HepG2 (cell line): ENCODE measurements at regions not wholly inside any gene's neighbourhood (a gene's known extent, or its start where the extent isn't known, plus 50 kb on each side); places are given as distances from the start of the nearest gene placed in this dataset.

Experiments used
- DR1 ChIP-seq: sonication (generic); formaldehyde crosslinking; IDR thresholded peaks from 2 replicates; pipeline ENCODE4 v1.8.0; 2021; ENCODE audit warnings: mild to moderate bottlenecking, missing genetic modification reagents, inconsistent platforms
- HMG20B ChIP-seq: conservative IDR thresholded peaks from 2 replicates; pipeline ENCODE4 v1.6.1; 2016; ENCODE audit warnings: missing genetic modification reagents, missing compliant biosample characterization
- HNF4G ChIP-seq, 2 experiments: sonication (generic) in 1 of 2; formaldehyde crosslinking in 1 of 2; IDR thresholded peaks; 2 replicates each; pipeline versions ENCODE4 v1.4.0 to v1.6.1; 2011 to 2020; ENCODE audit warnings: borderline replicate concordance in 2 of 2, low read depth in 2 of 2, mild to moderate bottlenecking in 2 of 2, low read length in 1 of 2, missing genetic modification reagents in 1 of 2, moderate library complexity in 1 of 2
- KAT7 ChIP-seq: IDR thresholded peaks from 2 replicates; pipeline ENCODE4 v1.6.1; 2018; ENCODE audit warnings: borderline replicate concordance, missing compliant biosample characterization
- MAZ ChIP-seq, 2 experiments: sonication (generic) in 1 of 2; formaldehyde crosslinking in 1 of 2; IDR thresholded peaks; 2 replicates each; pipeline versions ENCODE4 v1.5.0 to v1.6.1; 2012 to 2020; ENCODE audit warnings: low read depth in 2 of 2, mild to moderate bottlenecking in 2 of 2, borderline replicate concordance in 1 of 2, improper control_type of control experiment in 1 of 2, low read length in 1 of 2, missing genetic modification reagents in 1 of 2, moderate library complexity in 1 of 2
- NCOA2 ChIP-seq: sonication (generic); formaldehyde crosslinking; IDR thresholded peaks from 2 replicates; pipeline ENCODE4 v1.8.0; 2022; ENCODE audit warnings: inconsistent platforms
- NCOR1 ChIP-seq: fragments of 200-600 bp; sonication (generic); IDR thresholded peaks from 2 replicates; pipeline ENCODE4 v1.7.0; 2017; ENCODE audit warnings: antibody characterized with exemption, low read length, borderline replicate concordance
- NR2F6 ChIP-seq, 2 experiments: IDR thresholded peaks; 2 replicates each; pipeline ENCODE4 v1.6.1; 2016; ENCODE audit warnings: antibody characterized with exemption in 1 of 2, mild to moderate bottlenecking in 1 of 2
- REPIN1 ChIP-seq: sonication (generic); formaldehyde crosslinking; IDR thresholded peaks from 2 replicates; pipeline ENCODE4 v1.8.0; 2022; ENCODE audit warnings: missing genetic modification reagents, low read depth, mild to moderate bottlenecking, borderline replicate concordance
- ZBTB20 ChIP-seq: sonication (generic); formaldehyde crosslinking; IDR thresholded peaks from 2 replicates; pipeline ENCODE4 v1.8.1; 2023; ENCODE audit warnings: missing genetic modification reagents, low read depth, mild to moderate bottlenecking, borderline replicate concordance
- ZNF12 ChIP-seq: sonication (generic); formaldehyde crosslinking; IDR thresholded peaks from 2 replicates; pipeline ENCODE4 v1.5.0; 2020; ENCODE audit warnings: missing genetic modification reagents
- ZNF850 ChIP-seq: sonication (generic); formaldehyde crosslinking; conservative IDR thresholded peaks from 2 replicates; pipeline ENCODE4 v1.9.0; 2021; ENCODE audit warnings: mild to moderate bottlenecking, missing genetic modification reagents
- TF ChIP-seq, protein P1 (sequence below): sonication (generic); formaldehyde crosslinking; IDR thresholded peaks from 2 replicates; pipeline ENCODE4 v1.5.0; 2020; ENCODE audit warnings: mild to moderate bottlenecking, missing genetic modification reagents, borderline replicate concordance
- TF ChIP-seq, protein P2 (sequence below): IDR thresholded peaks from 2 replicates; pipeline ENCODE4 v1.6.1; 2018; ENCODE audit warnings: missing genetic modification reagents, mild to moderate bottlenecking, missing compliant biosample characterization
- TF ChIP-seq, protein P3 (sequence below): sonication (generic); formaldehyde crosslinking; conservative IDR thresholded peaks from 2 replicates; pipeline ENCODE4 v1.8.0; 2022; ENCODE audit warnings: low read depth, missing genetic modification reagents
- TF ChIP-seq, protein P4 (sequence below): sonication (generic); formaldehyde crosslinking; IDR thresholded peaks from 2 replicates; pipeline ENCODE4 v1.4.0; 2020; ENCODE audit warnings: mild to moderate bottlenecking, low read depth, missing genetic modification reagents

DNA sequence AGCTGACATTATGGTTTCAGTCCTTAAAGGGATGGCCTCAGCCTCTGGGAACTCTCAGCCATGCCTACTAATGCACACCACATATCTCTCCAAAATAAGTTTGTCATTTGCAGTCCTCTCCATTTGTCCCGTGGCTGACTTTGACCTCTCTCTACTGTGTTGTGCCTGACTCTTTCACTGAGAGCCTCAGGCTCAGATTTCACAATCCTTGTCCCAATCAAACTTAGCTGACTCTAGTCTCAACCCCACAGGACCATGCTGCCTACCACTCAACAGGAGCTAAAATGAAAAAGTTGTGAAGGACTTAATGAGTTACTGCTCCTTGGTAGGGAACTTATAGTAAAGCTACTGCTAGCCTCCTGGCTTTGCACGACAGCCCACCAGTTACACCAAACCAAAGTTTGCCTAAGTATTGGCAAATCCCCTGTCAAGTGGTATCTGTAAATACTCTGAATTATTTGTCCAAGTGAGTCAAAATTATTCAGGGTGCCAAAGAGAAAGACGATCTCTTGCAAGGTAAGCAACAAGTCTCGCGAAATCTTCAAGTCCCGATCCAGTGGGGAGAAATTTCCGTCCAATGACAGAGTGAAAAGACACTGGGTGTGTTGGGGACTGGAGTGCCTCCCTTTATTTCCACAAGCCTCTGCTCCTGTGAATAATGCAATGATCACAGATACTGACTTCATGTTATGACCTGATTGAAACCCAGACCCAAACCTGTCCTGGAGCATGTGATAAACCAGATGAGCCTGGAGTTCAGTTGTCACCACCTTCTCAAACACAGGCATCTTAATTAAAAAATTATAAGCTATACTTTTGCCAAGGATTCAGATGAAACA is 124.4 kb upstream of the FOXQ1 start (continued):
- no peak for TF ChIP-seq NCOR1
- peak; percentile 54; the same call in 1 of the 2 replicates for TF ChIP-seq ZNF12 (CRISPR knock-in tag)
- TF ChIP-seq, protein P1, sequence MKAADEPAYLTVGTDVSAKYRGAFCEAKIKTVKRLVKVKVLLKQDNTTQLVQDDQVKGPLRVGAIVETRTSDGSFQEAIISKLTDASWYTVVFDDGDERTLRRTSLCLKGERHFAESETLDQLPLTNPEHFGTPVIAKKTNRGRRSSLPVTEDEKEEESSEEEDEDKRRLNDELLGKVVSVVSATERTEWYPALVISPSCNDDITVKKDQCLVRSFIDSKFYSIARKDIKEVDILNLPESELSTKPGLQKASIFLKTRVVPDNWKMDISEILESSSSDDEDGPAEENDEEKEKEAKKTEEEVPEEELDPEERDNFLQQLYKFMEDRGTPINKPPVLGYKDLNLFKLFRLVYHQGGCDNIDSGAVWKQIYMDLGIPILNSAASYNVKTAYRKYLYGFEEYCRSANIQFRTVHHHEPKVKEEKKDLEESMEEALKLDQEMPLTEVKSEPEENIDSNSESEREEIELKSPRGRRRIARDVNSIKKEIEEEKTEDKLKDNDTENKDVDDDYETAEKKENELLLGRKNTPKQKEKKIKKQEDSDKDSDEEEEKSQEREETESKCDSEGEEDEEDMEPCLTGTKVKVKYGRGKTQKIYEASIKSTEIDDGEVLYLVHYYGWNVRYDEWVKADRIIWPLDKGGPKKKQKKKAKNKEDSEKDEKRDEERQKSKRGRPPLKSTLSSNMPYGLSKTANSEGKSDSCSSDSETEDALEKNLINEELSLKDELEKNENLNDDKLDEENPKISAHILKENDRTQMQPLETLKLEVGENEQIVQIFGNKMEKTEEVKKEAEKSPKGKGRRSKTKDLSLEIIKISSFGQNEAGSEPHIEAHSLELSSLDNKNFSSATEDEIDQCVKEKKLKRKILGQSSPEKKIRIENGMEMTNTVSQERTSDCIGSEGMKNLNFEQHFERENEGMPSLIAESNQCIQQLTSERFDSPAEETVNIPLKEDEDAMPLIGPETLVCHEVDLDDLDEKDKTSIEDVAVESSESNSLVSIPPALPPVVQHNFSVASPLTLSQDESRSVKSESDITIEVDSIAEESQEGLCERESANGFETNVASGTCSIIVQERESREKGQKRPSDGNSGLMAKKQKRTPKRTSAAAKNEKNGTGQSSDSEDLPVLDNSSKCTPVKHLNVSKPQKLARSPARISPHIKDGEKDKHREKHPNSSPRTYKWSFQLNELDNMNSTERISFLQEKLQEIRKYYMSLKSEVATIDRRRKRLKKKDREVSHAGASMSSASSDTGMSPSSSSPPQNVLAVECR (CRISPR knock-in tag) = no peak; the same call in 1 of the 2 replicates
- peak; percentile 43; the same call in 1 of the 2 replicates for TF ChIP-seq HNF4G (IDR thresholded peaks at IDR 0.05; ENCODE audit: borderline replicate concordance, low read depth, low read length)
- TF ChIP-seq HNF4G (CRISPR knock-in tag; IDR thresholded peaks at IDR 0.05; ENCODE audit: borderline replicate concordance, low read depth) = no peak
- peak; percentile 69 for TF ChIP-seq HMG20B
- TF ChIP-seq NR2F6 (IDR thresholded peaks at IDR 0.05) = 0 out of 2 replicates have a peak, but pooled peaks have one; percentile 17
- peak; percentile 68 for TF ChIP-seq NR2F6 (CRISPR knock-in tag; IDR thresholded peaks at IDR 0.05)
- TF ChIP-seq DR1 = 0 out of 2 replicates have a peak, but pooled peaks have one; percentile 22
- TF ChIP-seq, protein P2, sequence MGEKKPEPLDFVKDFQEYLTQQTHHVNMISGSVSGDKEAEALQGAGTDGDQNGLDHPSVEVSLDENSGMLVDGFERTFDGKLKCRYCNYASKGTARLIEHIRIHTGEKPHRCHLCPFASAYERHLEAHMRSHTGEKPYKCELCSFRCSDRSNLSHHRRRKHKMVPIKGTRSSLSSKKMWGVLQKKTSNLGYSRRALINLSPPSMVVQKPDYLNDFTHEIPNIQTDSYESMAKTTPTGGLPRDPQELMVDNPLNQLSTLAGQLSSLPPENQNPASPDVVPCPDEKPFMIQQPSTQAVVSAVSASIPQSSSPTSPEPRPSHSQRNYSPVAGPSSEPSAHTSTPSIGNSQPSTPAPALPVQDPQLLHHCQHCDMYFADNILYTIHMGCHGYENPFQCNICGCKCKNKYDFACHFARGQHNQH (CRISPR knock-in tag) = 0 out of 2 replicates have a peak, but pooled peaks have one; percentile 48
- TF ChIP-seq KAT7 (CRISPR knock-in tag) = 0 out of 2 replicates have a peak, but pooled peaks have one; percentile 45
- TF ChIP-seq NCOA2 (CRISPR knock-in tag) = peak; percentile 32; the same call in 1 of the 2 replicates
- no peak for TF ChIP-seq ZBTB20 (CRISPR knock-in tag)
- peak; percentile 32; the same call in 1 of the 2 replicates for TF ChIP-seq REPIN1 (CRISPR knock-in tag)
- no peak for TF ChIP-seq MAZ (IDR thresholded peaks at IDR 0.05; ENCODE audit: borderline replicate concordance, low read depth, low read length)
- TF ChIP-seq MAZ (CRISPR knock-in tag; IDR thresholded peaks at IDR 0.05; ENCODE audit: low read depth) = 0 out of 2 replicates have a peak, but pooled peaks have one; percentile 21
- TF ChIP-seq ZNF850 = no peak
- TF ChIP-seq, protein P3, sequence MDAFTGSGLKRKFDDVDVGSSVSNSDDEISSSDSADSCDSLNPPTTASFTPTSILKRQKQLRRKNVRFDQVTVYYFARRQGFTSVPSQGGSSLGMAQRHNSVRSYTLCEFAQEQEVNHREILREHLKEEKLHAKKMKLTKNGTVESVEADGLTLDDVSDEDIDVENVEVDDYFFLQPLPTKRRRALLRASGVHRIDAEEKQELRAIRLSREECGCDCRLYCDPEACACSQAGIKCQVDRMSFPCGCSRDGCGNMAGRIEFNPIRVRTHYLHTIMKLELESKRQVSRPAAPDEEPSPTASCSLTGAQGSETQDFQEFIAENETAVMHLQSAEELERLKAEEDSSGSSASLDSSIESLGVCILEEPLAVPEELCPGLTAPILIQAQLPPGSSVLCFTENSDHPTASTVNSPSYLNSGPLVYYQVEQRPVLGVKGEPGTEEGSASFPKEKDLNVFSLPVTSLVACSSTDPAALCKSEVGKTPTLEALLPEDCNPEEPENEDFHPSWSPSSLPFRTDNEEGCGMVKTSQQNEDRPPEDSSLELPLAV = no peak
- TF ChIP-seq, protein P4, sequence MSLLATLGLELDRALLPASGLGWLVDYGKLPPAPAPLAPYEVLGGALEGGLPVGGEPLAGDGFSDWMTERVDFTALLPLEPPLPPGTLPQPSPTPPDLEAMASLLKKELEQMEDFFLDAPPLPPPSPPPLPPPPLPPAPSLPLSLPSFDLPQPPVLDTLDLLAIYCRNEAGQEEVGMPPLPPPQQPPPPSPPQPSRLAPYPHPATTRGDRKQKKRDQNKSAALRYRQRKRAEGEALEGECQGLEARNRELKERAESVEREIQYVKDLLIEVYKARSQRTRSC (CRISPR knock-in tag) = no peak
